ENCODE measurements at regions not wholly inside any gene's neighbourhood (a gene's known extent, or its start where the extent isn't known, plus 50 kb on each side); places are given as distances from the start of the nearest gene placed in this dataset.

DNA sequence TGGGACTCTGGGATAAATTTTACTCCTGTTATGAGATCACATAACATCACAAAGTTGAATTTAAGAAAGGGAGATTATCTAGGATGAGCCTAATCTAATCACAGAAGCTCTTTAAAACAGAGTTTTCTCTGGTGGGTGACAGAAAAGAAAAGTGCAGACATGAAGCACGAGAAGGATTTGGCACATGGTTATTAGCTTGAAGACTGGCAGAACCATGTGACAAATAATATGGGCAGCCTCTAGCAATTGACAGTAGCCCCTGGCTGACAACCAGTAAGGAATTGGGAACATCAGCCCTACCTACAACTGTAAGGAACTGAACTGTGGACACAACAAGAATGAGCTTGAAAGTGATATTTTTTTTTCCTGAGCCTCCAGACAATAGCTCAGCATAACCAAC is 243.1 kb downstream of the HTR1A start:
- DNase-seq = no peak

DNA sequence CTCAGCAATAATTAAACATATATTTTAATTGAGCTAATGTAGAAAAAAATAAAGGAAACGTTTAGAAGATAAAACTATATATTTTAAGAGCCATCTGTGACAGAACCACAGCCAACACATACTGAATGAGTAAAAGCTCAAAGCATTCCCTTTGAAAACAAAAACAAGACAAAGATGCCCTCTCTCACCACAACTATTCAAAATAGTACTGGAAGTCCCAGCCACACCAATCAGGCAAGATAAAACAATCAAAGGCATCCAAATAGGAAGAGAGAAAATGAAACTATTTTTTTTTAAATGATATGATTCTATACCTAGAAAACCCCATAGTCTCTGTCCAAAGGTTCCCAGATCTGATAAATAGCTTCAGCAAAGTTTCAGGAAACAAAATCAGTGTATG is 262.0 kb downstream of the HTR1A start:
- no peak for DNase-seq

- DNase-seq = no peak
These were observed 264.4 kb downstream of the HTR1A start for GRCh38 chr5:63697811-63698210.

GRCh38 chr5:63690546-63690945 is 271.7 kb downstream of the HTR1A start:
- DNase-seq = no peak

- no peak for DNase-seq
These were observed 274.3 kb downstream of the HTR1A start for GRCh38 chr5:63687854-63688516.

- DNase-seq = no peak
These were observed 275.3 kb downstream of the HTR1A start for GRCh38 chr5:63686938-63687337.

- DNase-seq = no peak
These were observed 276.1 kb downstream of the HTR1A start for GRCh38 chr5:63686181-63686580.

- no peak for DNase-seq
These were observed 276.8 kb downstream of the HTR1A start for GRCh38 chr5:63685454-63685853.

DNA sequence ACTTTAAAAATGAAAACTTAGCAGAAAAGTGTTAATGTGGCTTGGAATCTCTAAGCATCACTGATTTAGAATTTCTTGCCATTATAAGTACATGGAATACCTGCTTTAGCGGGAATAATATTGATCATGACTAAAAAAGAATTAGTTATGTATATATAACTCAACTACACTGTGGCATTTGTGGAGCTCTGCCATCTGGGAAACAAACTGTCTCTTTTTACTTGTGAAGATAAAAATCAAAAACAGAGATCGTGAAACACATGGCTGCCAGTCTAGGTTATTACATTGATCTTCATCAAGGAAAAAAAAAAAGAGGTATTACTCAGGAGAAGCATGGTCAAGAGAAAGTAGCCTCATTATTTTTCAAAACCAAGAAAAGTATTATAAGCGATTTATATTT is 287.4 kb downstream of the HTR1A start:
- no peak for DNase-seq

DNA sequence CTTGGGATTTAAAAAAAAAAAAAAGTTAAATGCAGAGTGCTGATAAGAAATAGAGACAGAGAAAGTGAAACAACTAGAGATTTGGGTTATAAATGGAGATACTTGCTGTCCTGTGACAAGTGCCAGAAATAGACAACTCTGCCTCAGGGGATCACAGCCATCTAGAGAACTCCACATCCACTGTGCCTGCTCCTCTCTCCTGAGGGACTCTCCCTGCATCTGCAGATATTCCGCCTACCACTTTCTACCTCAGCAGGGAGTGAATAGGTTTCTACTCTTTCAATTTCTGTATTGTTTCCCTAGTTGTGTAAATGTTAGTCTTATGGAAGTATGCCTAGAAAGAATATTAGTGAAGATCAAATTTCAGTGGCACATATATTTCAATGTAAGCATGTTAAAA is 307.2 kb downstream of the HTR1A start:
- DNase-seq = no peak

DNA sequence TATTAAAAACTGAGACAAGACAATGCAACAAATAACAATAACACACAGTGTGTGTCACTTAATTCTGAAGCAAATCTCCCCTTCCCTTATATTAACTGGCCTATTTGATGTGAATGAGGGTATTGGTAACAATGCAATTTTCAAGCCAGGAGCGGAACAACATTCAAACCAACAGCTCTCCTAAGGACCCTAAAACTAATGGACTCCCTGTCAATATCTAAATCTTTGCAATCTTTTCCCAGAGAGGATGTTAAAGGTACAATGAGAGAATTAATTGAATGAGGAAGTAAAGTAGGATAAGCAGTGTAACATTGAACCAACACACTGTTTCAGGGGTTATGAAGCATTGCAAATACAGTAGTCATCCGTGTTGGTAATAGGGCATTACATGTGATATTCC is 311.7 kb downstream of the HTR1A start:
- DNase-seq = no peak

DNA sequence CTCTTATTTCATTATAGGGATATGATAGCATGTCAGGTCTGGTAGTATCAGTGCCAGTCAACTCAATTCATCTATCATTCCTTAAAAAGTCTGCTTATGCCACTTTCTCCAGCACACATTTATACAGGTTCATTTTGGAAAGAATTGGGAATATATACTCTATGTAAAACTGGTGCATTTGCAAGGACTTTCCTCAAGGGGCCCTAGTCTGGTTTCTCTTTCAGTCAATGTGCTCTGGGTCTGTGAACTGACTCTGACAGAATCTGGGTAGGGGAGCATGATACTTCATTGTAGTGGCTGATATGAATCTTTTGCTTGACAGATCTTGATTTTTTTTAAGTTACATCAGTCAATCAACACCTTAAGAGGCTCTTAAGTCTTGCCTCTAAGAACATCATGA is 313.9 kb downstream of the HTR1A start:
- DNase-seq = no peak

GRCh38 chr5:63629951-63630630 is 332.2 kb downstream of the HTR1A start:
- DNase-seq = no peak

- DNase-seq = no peak
These were observed 348.8 kb downstream of the HTR1A start for GRCh38 chr5:63613442-63613841.

DNA sequence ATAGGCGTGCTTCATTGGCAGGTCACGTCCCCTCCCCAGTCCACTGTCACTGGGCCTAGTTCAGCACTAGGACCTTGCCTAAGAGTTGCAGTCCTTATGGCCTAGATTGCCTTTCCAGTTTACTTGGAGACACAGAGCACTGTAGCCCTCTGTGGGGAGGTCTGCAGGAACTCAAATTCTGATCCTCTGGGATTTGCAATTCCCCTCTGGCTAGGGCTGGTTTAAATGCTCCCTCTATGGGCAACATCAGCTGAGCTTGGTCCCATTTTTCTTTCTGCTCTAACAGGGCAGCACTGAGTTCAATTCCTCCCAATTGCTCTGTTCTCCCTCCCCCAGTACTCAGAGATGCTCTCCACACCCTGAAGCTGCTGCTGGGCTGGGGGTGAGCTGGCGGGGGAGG is 358.2 kb downstream of the HTR1A start:
- no peak for DNase-seq

DNA sequence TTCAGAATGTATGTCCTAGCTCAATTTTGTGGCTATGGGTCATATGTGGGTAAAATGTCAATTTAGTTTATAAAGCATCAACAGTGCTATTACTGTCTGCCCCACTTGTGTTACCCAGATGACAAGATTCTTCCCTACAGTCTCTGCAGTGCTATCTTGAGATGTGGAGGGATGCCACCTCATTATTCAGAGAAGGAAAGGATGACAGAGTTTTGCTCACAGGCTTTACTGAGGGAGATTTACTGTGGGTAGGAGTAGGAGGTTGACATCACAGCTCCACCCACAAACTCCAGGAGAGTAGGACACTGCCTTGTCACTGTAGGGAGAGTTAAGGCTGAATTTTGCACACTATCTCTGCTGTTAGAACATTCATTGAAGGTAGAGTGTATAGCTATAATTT is 359.3 kb downstream of the HTR1A start:
- no peak for DNase-seq

- no peak for DNase-seq
These were observed 366.0 kb downstream of the HTR1A start for GRCh38 chr5:63596254-63596653.

- no peak for DNase-seq
These were observed 388.9 kb downstream of the HTR1A start for GRCh38 chr5:63573380-63573779.

DNA sequence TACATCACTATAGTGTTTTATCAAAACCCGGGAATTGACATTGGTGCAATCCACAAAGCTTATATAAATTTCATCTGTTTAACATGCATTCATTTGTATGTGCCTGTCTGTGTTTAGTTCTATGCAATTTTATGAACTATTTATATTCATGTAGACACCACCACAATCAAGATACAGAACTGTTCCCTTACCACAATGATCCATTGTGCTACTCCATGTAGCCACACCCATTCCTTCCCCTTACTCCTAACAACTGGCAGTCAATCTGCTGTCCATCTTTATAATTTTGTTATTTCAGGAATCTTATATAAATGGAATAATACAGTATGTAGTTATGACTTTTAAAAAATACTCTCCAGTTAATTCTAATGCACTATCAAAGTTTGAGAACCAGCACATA is 389.5 kb downstream of the HTR1A start:
- no peak for DNase-seq

GRCh38 chr5:63570752-63571151 is 391.5 kb downstream of the HTR1A start:
- DNase-seq = no peak

DNA sequence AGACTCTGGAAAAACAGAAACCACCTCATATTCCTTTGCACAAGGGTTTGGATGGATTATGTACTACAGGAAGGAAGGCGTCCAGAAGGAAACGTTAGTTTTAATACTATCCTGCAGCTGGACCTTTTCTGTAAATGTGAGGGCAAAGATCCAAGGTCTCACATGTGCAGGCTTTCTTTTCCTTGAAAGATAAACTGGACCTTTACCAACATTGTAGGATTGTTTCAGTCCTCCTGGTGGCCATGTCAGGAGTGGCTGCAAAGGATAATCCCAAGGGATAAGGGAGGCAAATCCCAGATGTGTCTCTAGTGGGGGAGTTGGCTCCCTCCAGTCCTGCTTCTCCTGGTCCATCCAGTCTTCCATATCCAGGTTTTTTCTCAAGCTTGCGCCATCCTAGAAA is 397.5 kb downstream of the HTR1A start:
- DNase-seq = no peak

- DNase-seq = no peak
These were observed 399.0 kb downstream of the HTR1A start for GRCh38 chr5:63563008-63563917.

GRCh38 chr5:63555874-63556273 is 406.4 kb downstream of the HTR1A start:
- no peak for DNase-seq

DNA sequence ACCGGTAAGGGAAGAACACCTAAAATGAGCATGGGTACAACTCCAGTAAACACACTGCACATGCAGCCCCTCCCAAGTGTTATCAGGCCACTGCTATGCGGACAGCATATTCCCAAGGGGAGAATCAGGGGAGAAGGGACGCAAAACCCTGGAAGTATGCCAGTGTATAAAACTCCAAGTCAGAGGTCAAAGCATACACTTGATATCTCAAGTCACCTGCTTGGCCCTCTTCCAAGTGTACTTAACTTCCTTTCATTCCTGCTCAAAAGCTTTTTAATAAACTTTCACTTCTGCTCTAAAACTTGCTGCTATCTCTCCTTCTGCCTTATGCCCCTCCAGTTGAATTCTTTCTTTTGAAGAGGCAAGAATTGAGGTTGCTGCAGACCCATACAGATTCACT is 408.1 kb downstream of the HTR1A start:
- DNase-seq = no peak

Data from NCI-H526 (cell line).